ENCODE measurements at regions not wholly inside any gene's neighbourhood (a gene's known extent, or its start where the extent isn't known, plus 50 kb on each side); places are given as distances from the start of the nearest gene placed in this dataset.
"Not testable (repeated sequence)": the region's sequence is repeated elsewhere in the genome, so short reads cannot be mapped to it uniquely, and the experiment has no call there.

DNA sequence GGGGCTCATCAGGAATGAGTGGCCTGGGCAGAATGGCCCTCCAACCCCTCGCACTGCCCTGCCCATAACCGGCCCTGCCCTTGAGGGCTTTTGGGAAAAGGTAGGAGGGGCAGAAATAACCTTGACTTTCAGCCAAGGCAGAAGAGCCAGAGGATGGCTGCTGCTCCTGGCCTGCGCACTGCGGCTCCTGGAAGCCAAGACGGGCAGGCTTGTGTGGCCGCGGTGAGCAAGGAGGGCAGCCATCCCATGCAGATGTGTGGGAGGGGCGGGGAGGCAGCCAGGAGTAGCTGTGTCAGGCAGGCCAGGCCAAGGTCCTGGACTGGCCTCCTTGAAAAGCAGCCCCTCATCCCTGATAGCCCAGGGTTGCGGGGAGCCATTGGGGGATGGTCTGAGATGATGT, 57.6 kb upstream of the URI1 start:
- no peaks in the 10 kb centered on the region for H3K9me3 ChIP-seq (ENCODE audit: control insufficient read depth, insufficient read depth, low read length)
- no CpG with 5 or more reads among the region's 9 CpGs for WGBS (ENCODE audit: insufficient coverage, insufficient read length)
- DNase-seq (ENCODE audit: low read depth, low spot score), result no peak
- H3K27me3 ChIP-seq (ENCODE audit: control insufficient read depth, insufficient read depth, low read length), result no peaks in the 10 kb centered on the region
- no peaks in the 10 kb centered on the region for H3K36me3 ChIP-seq (ENCODE audit: control insufficient read depth, insufficient read depth, low read length)
- H3K4me3 ChIP-seq (ENCODE audit: low read length), result no peak overlapping the region
- H3K27ac ChIP-seq (ENCODE audit: low read length), result no peak overlapping the region
- no peaks in the 10 kb centered on the region for H3K4me1 ChIP-seq (ENCODE audit: control insufficient read depth, insufficient read depth, low read length)

DNA sequence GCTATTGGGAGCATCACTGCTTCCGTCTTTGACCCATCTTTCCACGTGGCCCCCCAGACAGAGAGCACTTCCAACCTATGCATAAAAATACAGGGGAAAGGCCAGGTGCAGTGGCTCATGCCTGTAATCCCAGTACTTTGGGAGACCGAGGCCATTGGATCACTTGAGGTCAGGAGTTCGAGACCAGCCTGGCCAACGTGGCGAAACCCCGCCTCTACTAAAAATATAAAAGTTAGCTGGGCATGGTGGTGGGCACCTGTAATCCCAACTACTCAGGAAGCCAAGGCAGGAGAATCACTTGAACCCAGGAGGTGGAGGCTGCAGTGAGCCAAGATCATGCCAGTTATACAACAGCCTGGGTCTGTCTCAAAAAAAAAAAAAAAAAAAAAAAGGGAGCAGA, 55.9 kb upstream of the URI1 start:
- H3K4me3 ChIP-seq (ENCODE audit: low read length); H3K36me3 ChIP-seq (ENCODE audit: control insufficient read depth, insufficient read depth, low read length); H3K9me3 ChIP-seq (ENCODE audit: control insufficient read depth, insufficient read depth, low read length); H3K4me1 ChIP-seq (ENCODE audit: control insufficient read depth, insufficient read depth, low read length); H3K27ac ChIP-seq (ENCODE audit: low read length); H3K27me3 ChIP-seq (ENCODE audit: control insufficient read depth, insufficient read depth, low read length); DNase-seq (ENCODE audit: low read depth, low spot score): not testable (repeated sequence)
- no CpG with 5 or more reads among the region's 7 CpGs for WGBS (ENCODE audit: insufficient coverage, insufficient read length)

DNA sequence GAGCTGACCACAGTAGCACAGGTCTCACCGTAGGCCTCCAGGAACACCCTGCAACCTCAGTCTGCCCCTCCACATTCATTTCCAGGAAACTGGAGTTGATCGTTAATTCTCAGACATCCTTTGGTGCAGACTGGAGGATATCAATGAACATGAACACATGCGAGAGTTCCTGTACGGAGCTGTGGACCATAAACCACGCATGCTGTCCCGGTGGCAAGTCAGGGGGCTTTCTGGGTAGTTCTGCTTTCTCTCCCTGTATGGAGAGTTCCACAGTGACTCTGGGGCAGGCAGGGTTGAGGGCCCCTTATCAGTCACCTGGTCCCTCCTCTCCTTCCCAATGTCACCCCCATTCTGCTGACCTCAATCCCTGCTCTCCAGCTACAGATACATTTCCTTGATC, 55.5 kb upstream of the URI1 start:
- Histone ChIP-seq H3K4me3 (ENCODE audit: low read length) (no peak overlapping the region), H3K4me1 (ENCODE audit: control insufficient read depth, insufficient read depth, low read length) (no peaks in the 10 kb centered on the region), H3K36me3 (ENCODE audit: control insufficient read depth, insufficient read depth, low read length) (no peaks in the 10 kb centered on the region), H3K27me3 (ENCODE audit: control insufficient read depth, insufficient read depth, low read length) (no peaks in the 10 kb centered on the region), H3K9me3 (ENCODE audit: control insufficient read depth, insufficient read depth, low read length) (no peaks in the 10 kb centered on the region), H3K27ac (ENCODE audit: low read length) (no peak overlapping the region)
- DNase-seq (ENCODE audit: low read depth, low spot score), result no peak
- whole genome bisulfite sequencing (ENCODE audit: insufficient coverage, insufficient read length), result no CpG with 5 or more reads among the region's 6 CpGs

GRCh38 chr19:29887442-29887855, 54.6 kb upstream of the URI1 start:
- no CpG with 5 or more reads among the region's 2 CpGs for WGBS (ENCODE audit: insufficient coverage, insufficient read length)
- no peaks in the 10 kb centered on the region for H3K4me1 ChIP-seq (ENCODE audit: control insufficient read depth, insufficient read depth, low read length)
- H3K4me3 ChIP-seq (ENCODE audit: low read length), result no peak overlapping the region
- H3K9me3 ChIP-seq (ENCODE audit: control insufficient read depth, insufficient read depth, low read length), result no peaks in the 10 kb centered on the region
- no peaks in the 10 kb centered on the region for H3K27me3 ChIP-seq (ENCODE audit: control insufficient read depth, insufficient read depth, low read length)
- no peak for DNase-seq (ENCODE audit: low read depth, low spot score)
- H3K36me3 ChIP-seq (ENCODE audit: control insufficient read depth, insufficient read depth, low read length), result no peaks in the 10 kb centered on the region
- no peak overlapping the region for H3K27ac ChIP-seq (ENCODE audit: low read length)

- not testable (repeated sequence) for H3K4me3 ChIP-seq (ENCODE audit: low read length); H3K36me3 ChIP-seq (ENCODE audit: control insufficient read depth, insufficient read depth, low read length); DNase-seq (ENCODE audit: low read depth, low spot score); H3K27me3 ChIP-seq (ENCODE audit: control insufficient read depth, insufficient read depth, low read length); H3K4me1 ChIP-seq (ENCODE audit: control insufficient read depth, insufficient read depth, low read length); H3K27ac ChIP-seq (ENCODE audit: low read length); H3K9me3 ChIP-seq (ENCODE audit: control insufficient read depth, insufficient read depth, low read length)
- no CpG with 5 or more reads among the region's 3 CpGs for WGBS (ENCODE audit: insufficient coverage, insufficient read length)
Measured at GRCh38 chr19:29888047-29888446, 54.0 kb upstream of the URI1 start.

GRCh38 chr19:29889702-29890101, 52.3 kb upstream of the URI1 start:
- no peak overlapping the region for H3K4me3 ChIP-seq (ENCODE audit: low read length)
- H3K4me1 ChIP-seq (ENCODE audit: control insufficient read depth, insufficient read depth, low read length), result no peaks in the 10 kb centered on the region
- no peak overlapping the region for H3K27ac ChIP-seq (ENCODE audit: low read length)
- H3K27me3 ChIP-seq (ENCODE audit: control insufficient read depth, insufficient read depth, low read length), result no peaks in the 10 kb centered on the region
- DNase-seq (ENCODE audit: low read depth, low spot score), result no peak
- H3K36me3 ChIP-seq (ENCODE audit: control insufficient read depth, insufficient read depth, low read length), result no peaks in the 10 kb centered on the region
- no peaks in the 10 kb centered on the region for H3K9me3 ChIP-seq (ENCODE audit: control insufficient read depth, insufficient read depth, low read length)

GRCh38 chr19:29890392-29890791, 51.6 kb upstream of the URI1 start:
- no peak overlapping the region for H3K27ac ChIP-seq (ENCODE audit: low read length)
- H3K4me1 ChIP-seq (ENCODE audit: control insufficient read depth, insufficient read depth, low read length), result no peaks in the 10 kb centered on the region
- no peaks in the 10 kb centered on the region for H3K27me3 ChIP-seq (ENCODE audit: control insufficient read depth, insufficient read depth, low read length)
- no peaks in the 10 kb centered on the region for H3K9me3 ChIP-seq (ENCODE audit: control insufficient read depth, insufficient read depth, low read length)
- no peak for DNase-seq (ENCODE audit: low read depth, low spot score)
- no CpG with 5 or more reads among the region's 1 CpG for WGBS (ENCODE audit: insufficient coverage, insufficient read length)
- H3K4me3 ChIP-seq (ENCODE audit: low read length), result no peak overlapping the region
- no peaks in the 10 kb centered on the region for H3K36me3 ChIP-seq (ENCODE audit: control insufficient read depth, insufficient read depth, low read length)

All from iPS DF 6.9 (cell line).